Suppressor macrophage (primary cell): ENCODE measurements at regions not wholly inside any gene's neighbourhood (a gene's known extent, or its start where the extent isn't known, plus 50 kb on each side); places are given as distances from the start of the nearest gene placed in this dataset.
"Not testable (repeated sequence)": the region's sequence is repeated elsewhere in the genome, so short reads cannot be mapped to it uniquely, and the experiment has no call there.

ENCODE experiments used
- DNase-seq, 4 experiments: peaks; one replicate each; pipeline ENCODE4 v3.0.0-alpha.2; 2020 to 2022

DNA sequence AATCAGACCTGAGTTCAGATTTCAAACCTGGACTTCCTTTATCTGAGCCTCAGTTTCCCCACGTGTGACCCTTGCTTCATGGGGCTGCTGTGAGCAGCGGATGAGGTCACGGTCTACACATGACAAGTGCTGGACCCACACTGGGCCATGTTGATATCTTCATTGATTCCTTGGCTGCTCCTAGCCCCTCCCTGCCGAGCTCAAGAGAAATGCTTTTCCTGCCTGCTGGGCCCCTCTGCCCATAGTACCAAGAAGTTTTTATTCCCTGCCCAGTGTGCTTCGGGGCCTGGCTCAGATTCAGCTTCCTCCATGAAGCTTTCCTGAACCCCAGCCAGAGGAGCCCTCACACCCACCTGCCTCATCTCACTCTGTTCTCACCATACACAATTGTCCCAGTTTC is 181.6 kb downstream of the PTPRU start:
- DNase-seq, result no peak

GRCh38 chr1:29417147-29417858 is 181.0 kb downstream of the PTPRU start:
- DNase-seq, result no peak

- no peak for DNase-seq
Measured at GRCh38 chr1:29416267-29417146, 180.2 kb downstream of the PTPRU start.

DNA sequence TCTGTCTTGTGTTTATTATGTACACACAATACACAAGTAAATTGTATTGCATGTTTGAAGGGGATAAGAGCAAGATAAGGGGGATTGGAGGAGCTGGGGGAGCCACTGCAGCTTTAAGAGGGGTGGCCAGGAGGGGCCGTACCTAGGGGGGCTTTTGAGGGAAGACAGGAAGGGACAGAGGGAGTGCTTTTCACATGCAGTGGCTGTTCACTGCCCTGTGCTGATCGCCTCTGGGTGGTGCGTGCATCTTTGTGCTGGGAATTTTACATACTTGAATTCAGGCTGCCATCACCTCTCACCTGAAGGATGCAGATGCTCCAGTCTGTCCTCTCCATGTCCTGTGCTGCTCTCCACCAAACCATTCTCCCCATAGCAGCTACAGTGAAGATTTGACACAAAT is 179.5 kb downstream of the PTPRU start:
- no peak for DNase-seq

GRCh38 chr1:29415156-29415830 is 179.0 kb downstream of the PTPRU start:
- DNase-seq, result no peak

DNA sequence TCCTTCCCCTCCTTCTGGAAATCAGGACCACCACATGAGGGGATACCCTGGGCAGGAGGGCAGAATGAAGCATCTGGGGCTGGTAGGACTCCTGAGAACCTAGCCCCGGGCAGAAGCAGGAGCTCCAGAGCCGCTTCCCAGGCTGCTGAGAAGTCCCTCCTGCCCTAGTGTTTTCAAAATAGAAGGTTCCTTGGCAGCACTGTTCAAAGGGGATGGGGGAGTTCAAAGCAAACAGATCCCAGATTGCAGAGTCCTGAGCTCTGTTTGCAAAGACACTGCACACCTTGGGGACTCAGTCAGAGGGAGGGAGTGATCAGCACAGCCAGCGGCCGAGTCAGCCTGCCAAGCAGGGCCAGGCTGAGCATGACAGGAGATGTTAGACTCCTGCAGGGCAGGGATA is 177.8 kb downstream of the PTPRU start:
- no peak for DNase-seq

GRCh38 chr1:29413661-29414060 is 177.3 kb downstream of the PTPRU start:
- no peak for DNase-seq

- no peak for DNase-seq
Measured at GRCh38 chr1:29412591-29412990, 176.3 kb downstream of the PTPRU start.

GRCh38 chr1:29410476-29410875 is 174.2 kb downstream of the PTPRU start:
- no peak for DNase-seq

DNA sequence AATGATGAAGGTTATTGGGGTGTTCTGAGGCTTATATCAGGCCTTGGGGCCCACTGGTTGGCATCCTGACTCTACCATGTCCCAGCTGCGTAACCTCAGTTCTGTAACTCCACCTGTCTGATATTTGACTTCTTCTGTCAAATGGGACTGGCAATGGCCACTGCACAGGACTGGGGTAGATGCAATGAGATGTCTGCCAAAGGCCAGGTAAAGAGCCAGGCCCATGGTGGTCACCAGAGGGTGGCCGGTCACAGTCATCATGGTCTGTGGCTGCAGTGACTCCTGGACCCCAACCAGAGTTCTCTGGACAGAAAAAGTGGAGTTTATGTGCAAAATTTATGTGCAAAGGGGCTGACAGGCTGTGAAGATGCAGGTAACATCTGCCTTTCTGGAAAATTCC is 173.3 kb downstream of the PTPRU start:
- no peak for DNase-seq

- no peak for DNase-seq
Measured at GRCh38 chr1:29408831-29409605, 172.7 kb downstream of the PTPRU start.

DNA sequence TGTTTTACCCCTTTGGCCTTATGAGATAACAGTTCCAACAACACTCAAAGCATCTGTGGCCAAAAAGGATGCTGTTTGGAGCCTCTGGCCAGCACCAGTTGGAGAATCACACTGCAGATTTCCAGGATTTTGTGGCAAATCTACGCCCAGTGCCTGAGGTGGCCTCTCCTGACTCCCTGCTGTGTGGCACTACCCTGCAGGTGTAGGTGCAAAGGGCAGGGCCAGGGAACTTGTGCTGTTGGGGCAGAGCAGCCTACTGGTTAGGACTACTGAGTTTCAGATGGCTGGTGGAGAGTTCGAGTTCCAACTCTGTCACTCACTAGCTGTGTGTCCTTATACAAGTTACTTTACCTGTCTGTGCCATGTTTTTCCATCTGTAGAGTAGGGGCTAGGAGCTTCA is 170.5 kb downstream of the PTPRU start:
- no peak for DNase-seq

DNA sequence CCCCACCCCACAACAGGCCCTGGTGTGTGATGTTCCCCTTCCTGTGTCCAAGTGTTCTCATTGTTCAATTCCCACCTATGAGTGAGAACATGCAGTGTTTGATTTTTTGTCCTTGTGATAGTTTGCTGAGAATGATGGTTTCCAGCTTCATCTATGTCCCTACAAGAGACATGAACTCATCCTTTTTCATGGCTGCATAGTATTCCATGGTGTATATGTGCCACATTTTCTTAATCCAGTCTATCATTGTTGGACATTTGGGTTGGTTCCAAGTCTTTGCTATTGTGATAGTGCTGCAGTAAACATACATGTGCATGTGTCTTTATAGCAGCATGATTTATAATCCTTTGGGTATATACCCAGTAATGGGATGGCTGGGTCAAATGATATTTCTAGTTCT is 163.9 kb downstream of the PTPRU start:
- DNase-seq, result not testable (repeated sequence)

- no peak for DNase-seq
Measured at GRCh38 chr1:29399465-29399864, 163.1 kb downstream of the PTPRU start.

DNA sequence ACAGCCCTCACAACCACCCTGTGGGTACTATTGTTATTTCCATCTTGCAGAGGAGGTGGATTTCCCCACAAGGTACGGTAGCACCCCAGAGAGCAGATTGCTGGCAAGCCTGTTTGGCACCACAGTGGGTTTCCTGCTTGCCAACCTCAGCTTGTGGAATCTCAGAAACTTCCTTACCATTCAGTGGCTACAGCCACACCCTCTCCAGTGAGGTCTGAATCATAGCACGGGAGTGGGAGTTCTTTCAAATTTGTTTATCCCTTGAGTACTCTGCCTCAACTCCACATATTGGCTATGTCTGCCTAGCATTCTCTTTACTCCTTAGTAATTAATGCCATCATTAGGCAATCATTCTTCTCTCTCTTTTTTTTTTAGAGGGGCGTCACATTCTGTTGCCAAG is 162.1 kb downstream of the PTPRU start:
- DNase-seq, result no peak

DNA sequence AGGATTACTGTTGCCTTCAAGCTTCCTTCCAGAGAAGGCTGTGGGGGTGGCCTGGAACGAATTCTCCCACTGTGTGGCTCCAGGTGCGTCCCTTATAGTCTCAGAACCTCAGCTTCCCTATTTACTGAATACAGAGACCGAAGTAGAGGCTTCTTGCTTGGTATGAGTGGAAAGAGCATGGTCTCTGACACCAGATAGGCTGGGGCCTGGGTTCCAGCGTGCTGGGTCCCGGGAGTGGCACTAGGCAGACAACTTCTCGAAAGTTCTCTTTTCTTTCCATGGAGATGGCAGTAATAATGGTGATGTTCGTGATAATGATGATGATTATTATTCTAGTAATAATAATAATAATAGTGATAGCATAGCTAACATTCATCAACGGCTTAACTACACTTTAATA is 161.7 kb downstream of the PTPRU start:
- DNase-seq, result no peak

DNA sequence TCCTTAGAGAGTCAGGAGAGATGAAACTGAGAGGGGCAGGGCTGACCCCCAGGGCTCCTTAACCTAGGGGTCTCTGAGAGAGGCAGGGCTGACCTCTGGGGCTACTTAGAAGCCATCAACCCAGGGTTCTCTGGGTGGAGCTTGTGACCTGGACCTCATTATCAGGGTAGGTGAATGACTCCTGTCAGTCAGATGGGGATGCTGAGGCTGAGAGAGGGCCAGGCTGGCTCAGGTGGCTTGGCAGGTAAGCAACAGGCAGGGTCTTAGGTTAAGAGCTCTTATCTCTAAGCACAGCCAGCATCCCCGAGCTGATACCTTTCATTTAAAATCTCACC is 160.9 kb downstream of the PTPRU start:
- DNase-seq, result no peak

DNA sequence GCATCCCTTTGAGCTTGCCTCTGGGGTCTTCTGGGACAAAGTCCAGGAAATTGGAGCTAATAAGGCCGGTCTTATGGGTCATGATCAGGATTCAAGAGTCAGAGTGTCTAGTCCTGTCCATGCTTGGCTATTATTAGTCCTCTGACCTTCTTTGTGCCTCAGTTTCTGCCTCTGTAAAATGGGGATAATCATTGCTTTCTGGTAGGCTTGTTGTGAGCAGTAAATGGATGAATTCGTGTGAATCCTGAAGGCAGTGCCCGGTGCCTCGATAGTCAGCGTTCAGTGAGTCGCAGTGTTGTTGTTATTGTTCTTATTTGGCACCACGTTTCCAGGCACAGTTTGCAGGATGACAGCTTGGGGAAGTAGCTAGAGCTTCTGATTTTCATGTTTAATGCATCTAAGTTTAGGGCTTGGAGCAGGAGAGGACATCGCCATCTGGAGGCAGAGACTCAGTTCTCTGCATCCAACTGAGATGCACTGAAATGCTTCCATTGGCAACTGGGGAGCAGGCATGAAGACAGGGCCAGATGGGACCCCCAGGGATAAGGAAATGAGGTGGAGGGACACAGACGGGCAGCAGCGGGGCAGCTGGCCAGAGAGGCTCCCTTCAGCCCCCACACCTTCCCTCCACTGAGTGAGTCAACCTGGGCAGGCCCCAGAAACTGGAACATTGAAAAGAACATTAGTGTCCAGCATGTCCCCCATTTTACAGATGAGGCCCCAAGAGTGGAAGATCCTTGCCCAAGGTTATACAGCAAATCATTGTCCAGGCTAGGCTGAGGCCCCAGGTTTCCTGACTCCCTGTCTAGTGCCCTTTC is 160.3 kb downstream of the PTPRU start:
- DNase-seq, result peak in 1 of 4 experiments; percentile 5

- DNase-seq, result peak; percentile 37 to 71 (median 58)
Measured at GRCh38 chr1:29395736-29396437, 159.6 kb downstream of the PTPRU start.

DNA sequence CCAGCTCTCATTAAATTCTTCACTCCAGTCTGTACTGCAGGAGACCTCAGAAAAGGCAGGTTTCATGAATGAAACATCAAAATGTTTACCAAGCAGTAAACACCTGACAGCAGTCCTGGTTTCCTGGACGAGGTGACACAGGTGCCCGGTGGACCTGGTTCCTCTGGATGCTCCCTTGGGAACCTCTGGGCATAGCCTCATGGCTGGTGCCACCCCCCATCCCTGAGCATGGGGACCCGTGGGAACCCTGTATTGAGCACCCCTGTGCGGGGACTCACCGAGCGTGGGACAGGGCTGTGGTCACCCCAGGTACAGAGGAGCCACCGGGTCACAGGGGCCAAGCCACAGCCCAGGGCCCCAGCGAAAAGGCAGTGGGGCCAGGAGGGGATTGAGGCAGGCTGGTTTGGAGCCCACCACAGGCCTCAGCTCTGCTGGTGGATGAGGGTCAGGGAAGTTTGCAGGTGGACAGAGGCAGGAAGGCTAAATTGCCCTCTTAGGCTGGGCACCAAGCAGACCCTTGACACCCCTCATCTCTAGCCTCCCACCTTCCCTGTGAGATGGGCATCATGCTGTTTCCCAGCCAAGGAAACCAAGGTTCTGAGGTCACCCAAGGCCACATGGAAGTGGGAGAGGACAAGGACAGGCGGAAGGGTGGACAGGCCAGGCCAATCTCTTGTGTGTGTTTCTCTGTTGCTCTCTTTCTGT is 158.4 kb downstream of the PTPRU start:
- DNase-seq, result no peak

DNA sequence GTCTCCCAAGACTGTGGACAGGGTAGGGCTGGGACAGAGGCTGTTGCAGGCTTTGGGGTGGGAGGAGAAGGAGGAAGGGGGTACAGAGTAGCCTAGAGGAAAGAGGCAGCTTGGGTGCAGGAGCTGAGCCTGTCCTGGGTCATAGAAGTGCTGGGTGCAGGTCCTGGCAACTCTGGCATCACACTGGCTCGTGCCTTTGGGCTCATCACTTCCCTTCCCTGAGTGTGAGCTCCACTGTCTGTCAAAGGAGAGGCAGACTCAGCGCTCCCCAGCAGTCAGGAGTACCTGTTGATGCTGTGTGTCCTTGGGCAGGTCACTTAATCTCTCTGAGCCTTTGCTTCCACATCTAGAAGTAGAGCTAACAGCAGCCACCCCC is 157.1 kb downstream of the PTPRU start:
- no peak for DNase-seq
